ENCODE measurements at regions not wholly inside any gene's neighbourhood (a gene's known extent, or its start where the extent isn't known, plus 50 kb on each side); places are given as distances from the start of the nearest gene placed in this dataset.
"Not testable (repeated sequence)": the region's sequence is repeated elsewhere in the genome, so short reads cannot be mapped to it uniquely, and the experiment has no call there.

- DNase-seq = no peak
Measured at GRCh38 chr21:18722193-18722592, 318.6 kb upstream of the TMPRSS15 start.

DNA sequence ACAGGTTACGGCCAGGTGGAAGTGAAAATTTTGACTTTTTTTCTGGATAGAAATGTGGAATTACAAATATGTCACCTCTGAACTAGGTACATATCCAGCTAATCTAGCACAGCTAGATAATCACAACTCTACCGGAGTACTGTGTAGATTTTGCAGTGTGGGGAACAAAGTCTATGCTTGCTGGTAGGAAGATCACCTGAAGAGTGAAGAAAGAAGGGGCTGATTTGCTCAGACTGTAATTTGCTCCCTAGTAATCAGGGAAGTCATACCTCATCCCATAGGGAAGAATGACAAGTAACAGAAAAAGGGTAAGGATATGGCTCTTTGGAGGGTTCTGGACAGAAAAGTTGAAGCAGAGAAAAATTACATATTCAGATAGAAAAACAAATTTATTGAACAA lies 319.6 kb upstream of the TMPRSS15 start:
- no peak for DNase-seq

- DNase-seq = no peak
Measured at GRCh38 chr21:18725653-18726052, 322.1 kb upstream of the TMPRSS15 start.

GRCh38 chr21:18741954-18742353 lies 338.4 kb upstream of the TMPRSS15 start:
- DNase-seq = no peak

- DNase-seq = no peak
Measured at GRCh38 chr21:18743531-18743930, 339.9 kb upstream of the TMPRSS15 start.

DNA sequence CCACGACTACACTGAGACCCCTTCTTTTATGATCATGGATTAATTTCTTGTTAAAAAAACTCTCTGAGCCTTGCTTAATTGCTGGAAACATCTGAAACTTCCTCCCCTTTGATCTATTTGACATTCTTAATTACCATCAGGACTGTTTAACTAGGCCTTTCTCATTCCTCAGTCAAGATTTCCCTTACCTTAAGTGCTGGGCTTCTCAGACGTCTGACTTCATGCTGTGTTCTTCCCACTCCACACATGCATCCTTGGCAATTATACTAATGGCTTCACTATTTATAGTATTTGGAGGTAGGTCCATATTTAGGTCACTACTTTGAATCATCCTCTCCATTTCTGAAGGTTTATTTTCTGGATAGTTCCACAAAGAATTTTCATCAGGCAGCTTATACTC lies 341.3 kb upstream of the TMPRSS15 start:
- DNase-seq = no peak

- DNase-seq = not testable (repeated sequence)
Measured at GRCh38 chr21:18752894-18753293, 349.3 kb upstream of the TMPRSS15 start.

DNA sequence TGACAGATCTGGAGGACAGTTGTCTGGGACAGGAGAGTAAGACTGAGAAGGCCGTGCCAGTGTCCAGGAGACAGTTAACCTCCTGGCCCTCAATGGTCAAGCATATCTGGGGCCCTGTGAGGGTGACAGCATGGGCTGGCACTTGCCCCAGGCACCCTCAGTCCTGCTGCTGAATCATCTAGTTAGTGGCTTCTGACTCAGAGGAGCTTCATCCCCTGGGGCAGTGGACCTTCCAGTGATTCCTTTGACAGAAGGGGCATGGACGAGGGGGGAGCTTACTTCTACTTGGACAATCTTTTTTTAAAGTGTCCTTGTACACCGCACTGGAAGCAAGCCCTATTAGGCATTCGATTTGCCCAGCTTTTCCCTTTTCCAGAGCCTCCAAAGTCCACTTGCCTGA lies 352.7 kb upstream of the TMPRSS15 start:
- DNase-seq = not testable (repeated sequence)

GRCh38 chr21:18759267-18759666 lies 355.7 kb upstream of the TMPRSS15 start:
- DNase-seq = no peak

- DNase-seq = no peak
Measured at GRCh38 chr21:18759751-18760161, 356.2 kb upstream of the TMPRSS15 start.

GRCh38 chr21:18760247-18760646 lies 356.7 kb upstream of the TMPRSS15 start:
- no peak for DNase-seq

GRCh38 chr21:18764720-18765119 lies 361.1 kb upstream of the TMPRSS15 start:
- DNase-seq = no peak

DNA sequence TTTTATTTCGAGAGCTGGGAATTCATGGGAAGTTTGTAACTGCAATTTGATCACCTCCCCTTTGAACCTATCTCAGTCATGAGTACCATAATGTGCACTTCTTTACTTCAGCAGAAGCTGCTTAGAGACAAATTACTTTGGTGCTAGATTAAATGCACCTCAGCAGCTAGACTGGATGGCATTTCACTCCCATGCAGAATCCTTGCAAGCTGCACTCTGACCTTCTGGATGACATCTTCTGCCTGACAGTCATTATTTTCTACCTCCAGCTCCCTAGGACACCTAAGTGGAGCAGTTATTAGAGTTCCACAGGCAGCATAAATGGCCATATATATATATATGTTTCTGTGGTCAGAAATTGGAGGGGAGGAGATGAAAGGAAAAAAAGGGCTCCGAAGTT lies 366.0 kb upstream of the TMPRSS15 start:
- DNase-seq = no peak

DNA sequence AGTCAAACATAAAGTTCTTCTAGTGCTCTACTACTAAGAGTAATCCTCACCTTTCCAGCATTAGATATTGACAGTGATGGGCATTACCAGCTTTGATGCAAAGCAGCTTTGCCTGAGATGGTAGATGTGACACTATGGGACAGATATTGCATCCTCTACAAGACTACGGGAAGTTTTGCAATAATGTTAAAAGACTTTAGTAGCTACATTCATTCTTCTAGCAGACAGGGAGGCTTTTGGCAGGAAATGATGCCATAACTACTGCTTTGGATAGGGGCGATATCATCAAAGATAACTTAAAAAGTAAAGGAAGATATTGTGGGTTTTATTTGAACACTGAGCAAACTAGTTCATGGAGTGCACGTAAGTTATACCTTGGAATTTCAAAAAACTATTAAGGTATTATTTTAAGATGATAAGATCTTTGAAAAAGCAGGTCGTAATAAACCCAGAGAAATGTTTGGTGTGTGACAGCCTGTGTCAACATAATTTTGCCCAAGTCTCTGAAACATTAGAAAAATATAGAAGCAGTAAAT lies 368.3 kb upstream of the TMPRSS15 start:
- no peak for DNase-seq

GRCh38 chr21:18772404-18772803 lies 368.8 kb upstream of the TMPRSS15 start:
- no peak for DNase-seq

GRCh38 chr21:18772897-18773296 lies 369.3 kb upstream of the TMPRSS15 start:
- DNase-seq = no peak

- no peak for DNase-seq
Measured at GRCh38 chr21:18776936-18777335, 373.4 kb upstream of the TMPRSS15 start.

DNA sequence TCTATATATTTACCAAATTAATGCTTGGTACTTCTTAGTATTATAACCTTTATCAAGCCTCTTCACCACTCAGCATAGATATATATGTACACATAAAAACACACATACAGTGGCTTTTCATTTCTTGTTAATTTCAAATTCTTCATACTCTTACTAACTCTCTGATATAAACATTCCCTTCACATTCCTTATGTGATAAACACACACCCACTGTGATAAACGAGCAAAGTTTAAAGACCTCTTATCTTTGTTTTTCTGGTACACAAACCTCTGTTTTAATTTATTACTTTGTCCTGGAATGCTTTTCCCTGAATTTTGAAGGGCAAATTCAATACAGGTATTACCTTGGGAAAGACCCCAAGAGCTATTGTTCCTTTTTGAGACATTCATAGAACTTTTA lies 379.1 kb upstream of the TMPRSS15 start:
- no peak for DNase-seq

DNA sequence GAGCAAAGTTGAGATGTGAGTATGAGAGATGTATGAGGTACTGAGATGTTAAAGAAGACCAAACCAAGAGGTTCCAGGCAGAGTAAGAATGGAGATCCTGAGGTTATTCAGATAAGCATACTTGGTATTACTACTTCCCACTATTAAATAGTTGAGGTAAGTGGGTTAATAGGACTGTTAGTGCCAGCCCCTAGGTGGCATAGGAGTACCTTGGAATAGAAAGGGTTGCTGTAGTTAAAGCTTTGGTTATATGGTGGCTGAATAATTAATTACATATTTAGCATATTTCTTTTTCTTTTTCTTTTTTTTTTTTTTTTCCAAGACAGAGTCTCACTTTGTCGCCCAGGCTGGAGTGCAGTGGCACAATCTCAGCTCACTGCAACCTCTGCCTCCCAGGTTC lies 397.9 kb upstream of the TMPRSS15 start:
- no peak for DNase-seq

- no peak for DNase-seq
Measured at GRCh38 chr21:18803624-18804023, 400.0 kb upstream of the TMPRSS15 start.

GRCh38 chr21:18810136-18810535 lies 406.6 kb upstream of the TMPRSS15 start:
- no peak for DNase-seq

GRCh38 chr21:18812308-18812707 lies 408.7 kb upstream of the TMPRSS15 start:
- no peak for DNase-seq

GRCh38 chr21:18819507-18819906 lies 415.9 kb upstream of the TMPRSS15 start:
- no peak for DNase-seq

GRCh38 chr21:18826562-18826961 lies 423.0 kb upstream of the TMPRSS15 start:
- DNase-seq = no peak

GRCh38 chr21:18831942-18832676 lies 428.5 kb upstream of the TMPRSS15 start:
- no peak for DNase-seq

Data from hippocampal formation (tissue), 2 donors.